HG02610 (cell line): ENCODE measurements at regions not wholly inside any gene's neighbourhood (a gene's known extent, or its start where the extent isn't known, plus 50 kb on each side); places are given as distances from the start of the nearest gene placed in this dataset.

Experiments used
- ATAC-seq: cut with Tn5 transposase; IDR thresholded peaks from one replicate; pipeline ENCODE4 v1.9.1; 2021; ENCODE audit warnings: mild to moderate bottlenecking, moderate library complexity; ENCODE audit not compliant: unreplicated experiment

GRCh38 chr3:193754719-193755118 lies 161.7 kb downstream of the OPA1 start:
- ATAC-seq: no peak

- no peak for ATAC-seq
Measured at GRCh38 chr3:193756536-193756935, 163.5 kb downstream of the OPA1 start.

GRCh38 chr3:193757457-193757856 lies 164.4 kb downstream of the OPA1 start:
- ATAC-seq: no peak

GRCh38 chr3:193761969-193762368 lies 169.0 kb downstream of the OPA1 start:
- no peak for ATAC-seq

- ATAC-seq: no peak
Measured at GRCh38 chr3:193762657-193763056, 169.6 kb downstream of the OPA1 start.

- ATAC-seq: no peak
Measured at GRCh38 chr3:193764959-193765358, 172.0 kb downstream of the OPA1 start.

- no peak for ATAC-seq
Measured at GRCh38 chr3:193767353-193768069, 174.5 kb downstream of the OPA1 start.

GRCh38 chr3:193768070-193768394 lies 175.0 kb downstream of the OPA1 start:
- no peak for ATAC-seq

GRCh38 chr3:193769437-193769836 lies 176.4 kb downstream of the OPA1 start:
- no peak for ATAC-seq

GRCh38 chr3:193771011-193771652 lies 178.1 kb downstream of the OPA1 start:
- no peak for ATAC-seq

- no peak for ATAC-seq
Measured at GRCh38 chr3:193771653-193772421, 178.8 kb downstream of the OPA1 start.

GRCh38 chr3:193772422-193772763 lies 179.4 kb downstream of the OPA1 start:
- ATAC-seq: no peak

- ATAC-seq: no peak
Measured at GRCh38 chr3:193773266-193774220, 180.5 kb downstream of the OPA1 start.

GRCh38 chr3:193774272-193774915 lies 181.4 kb downstream of the OPA1 start:
- no peak for ATAC-seq

- ATAC-seq: no peak
Measured at GRCh38 chr3:193774916-193775285, 181.9 kb downstream of the OPA1 start.

GRCh38 chr3:193775421-193776077 lies 182.5 kb downstream of the OPA1 start:
- ATAC-seq: no peak

GRCh38 chr3:193776626-193777358 lies 183.8 kb downstream of the OPA1 start:
- no peak for ATAC-seq

GRCh38 chr3:193777524-193777923 lies 184.5 kb downstream of the OPA1 start:
- ATAC-seq: no peak

- no peak for ATAC-seq
Measured at GRCh38 chr3:193778676-193779075, 185.7 kb downstream of the OPA1 start.
